SJSA1 (cell line): ENCODE measurements at regions not wholly inside any gene's neighbourhood (a gene's known extent, or its start where the extent isn't known, plus 50 kb on each side); places are given as distances from the start of the nearest gene placed in this dataset.

Experiments
- DNase-seq, 2 experiments: peaks; one replicate each; pipeline ENCODE4 v3.0.0-alpha.2; 2015 to 2020; ENCODE audit warnings: low spot score in 2 of 2, low read depth in 1 of 2
- H3K27ac ChIP-seq: fragments of 250-450 bp; sonication (Bioruptor Pico); 2 replicates; pipeline ENCODE4 v1.5.1; 2020; ENCODE audit warnings: mild to moderate bottlenecking, moderate library complexity
- H3K27me3 ChIP-seq: fragments of 250-450 bp; sonication (Bioruptor Pico); replicated peaks from 2 replicates; pipeline ENCODE4 v1.5.1; 2020; ENCODE audit warnings: mild to moderate bottlenecking, moderate library complexity
- H3K36me3 ChIP-seq: fragments of 250-450 bp; sonication (Bioruptor Pico); 2 replicates; pipeline ENCODE4 v1.5.1; 2020; ENCODE audit warnings: mild to moderate bottlenecking
- H3K4me1 ChIP-seq: fragments of 250-450 bp; sonication (Bioruptor Pico); replicated peaks from 2 replicates; pipeline ENCODE4 v1.6.1; 2021; ENCODE audit warnings: mild to moderate bottlenecking
- H3K4me3 ChIP-seq: fragments of 250-450 bp; sonication (Bioruptor Pico); 2 replicates; pipeline ENCODE4 v1.5.1; 2020; ENCODE audit warnings: mild to moderate bottlenecking
- H3K9me3 ChIP-seq: fragments of 250-450 bp; sonication (Bioruptor Pico); replicated peaks from 2 replicates; pipeline ENCODE4 v1.5.1; 2020; ENCODE audit warnings: mild to moderate bottlenecking

- peaks cover 20% of the 10 kb centered on the region for H3K4me1 ChIP-seq
- H3K4me3 ChIP-seq = no peak overlapping the region
- no peaks in the 10 kb centered on the region for H3K27me3 ChIP-seq
- no peaks in the 10 kb centered on the region for H3K36me3 ChIP-seq
- H3K27ac ChIP-seq = no peak overlapping the region
- DNase-seq = no peak
- H3K9me3 ChIP-seq = no peaks in the 10 kb centered on the region
Measured at GRCh38 chr16:87135246-87136030, 181.8 kb downstream of the C16orf95 start.

- DNase-seq = no peak
- no peak overlapping the region for H3K4me3 ChIP-seq
- no peaks in the 10 kb centered on the region for H3K36me3 ChIP-seq
- H3K4me1 ChIP-seq = peaks cover 7% of the 10 kb centered on the region
- H3K27ac ChIP-seq = no peak overlapping the region
- no peaks in the 10 kb centered on the region for H3K27me3 ChIP-seq
- no peaks in the 10 kb centered on the region for H3K9me3 ChIP-seq
Measured at GRCh38 chr16:87138316-87138715, 178.9 kb downstream of the C16orf95 start.

- Histone ChIP-seq H3K36me3 (no peaks in the 10 kb centered on the region), H3K27ac (no peak overlapping the region)
Measured at GRCh38 chr16:87138738-87139267, 178.4 kb downstream of the C16orf95 start.

GRCh38 chr16:87140211-87141200 is 176.7 kb downstream of the C16orf95 start:
- Histone ChIP-seq H3K4me1 (peaks cover 7% of the 10 kb centered on the region), H3K27ac (no peak overlapping the region), H3K9me3 (no peaks in the 10 kb centered on the region), H3K4me3 (no peak overlapping the region), H3K36me3 (no peaks in the 10 kb centered on the region), H3K27me3 (no peaks in the 10 kb centered on the region)
- no peak for DNase-seq

More at GRCh38 chr16:87138738-87139267, 178.4 kb downstream of the C16orf95 start:
- Histone ChIP-seq H3K4me3 (no peak overlapping the region), H3K9me3 (no peaks in the 10 kb centered on the region), H3K27me3 (no peaks in the 10 kb centered on the region), H3K4me1 (peaks cover 7% of the 10 kb centered on the region)
- DNase-seq = no peak

- Histone ChIP-seq H3K9me3 (no peaks in the 10 kb centered on the region), H3K36me3 (no peaks in the 10 kb centered on the region), H3K27me3 (no peaks in the 10 kb centered on the region), H3K27ac (no peak overlapping the region), H3K4me3 (no peak overlapping the region), H3K4me1 (peaks cover 10% of the 10 kb centered on the region)
- no peak for DNase-seq
Measured at GRCh38 chr16:87141402-87141801, 175.8 kb downstream of the C16orf95 start.

GRCh38 chr16:87143661-87144121 is 173.5 kb downstream of the C16orf95 start:
- Histone ChIP-seq H3K4me3 (no peak overlapping the region), H3K36me3 (no peaks in the 10 kb centered on the region), H3K9me3 (no peaks in the 10 kb centered on the region), H3K4me1 (peaks cover 12% of the 10 kb centered on the region), H3K27me3 (no peaks in the 10 kb centered on the region), H3K27ac (no peak overlapping the region)
- no peak for DNase-seq

- H3K4me1 ChIP-seq = peaks cover 17% of the 10 kb centered on the region
- H3K36me3 ChIP-seq = no peaks in the 10 kb centered on the region
- H3K27me3 ChIP-seq = no peaks in the 10 kb centered on the region
- H3K27ac ChIP-seq = no peak overlapping the region
- DNase-seq = no peak
- H3K9me3 ChIP-seq = no peaks in the 10 kb centered on the region
- no peak overlapping the region for H3K4me3 ChIP-seq
Measured at GRCh38 chr16:87144232-87144631, 173.0 kb downstream of the C16orf95 start.

- peak; percentile 88 to 98 for DNase-seq
- H3K36me3 ChIP-seq = no peaks in the 10 kb centered on the region
- no peaks in the 10 kb centered on the region for H3K9me3 ChIP-seq
- peaks cover 18% of the 10 kb centered on the region for H3K4me1 ChIP-seq
- no peak overlapping the region for H3K4me3 ChIP-seq
- H3K27me3 ChIP-seq = no peaks in the 10 kb centered on the region
- H3K27ac ChIP-seq = peak overlapping the region; percentile 30
Measured at GRCh38 chr16:87145181-87146176, 171.7 kb downstream of the C16orf95 start.

- no peak for DNase-seq
- peaks cover 18% of the 10 kb centered on the region for H3K4me1 ChIP-seq
Measured at GRCh38 chr16:87146676-87147075, 170.5 kb downstream of the C16orf95 start.

GRCh38 chr16:87149051-87149450 is 168.1 kb downstream of the C16orf95 start:
- no peak overlapping the region for H3K27ac ChIP-seq
- H3K4me1 ChIP-seq = peaks cover 18% of the 10 kb centered on the region
- H3K36me3 ChIP-seq = no peaks in the 10 kb centered on the region
- no peaks in the 10 kb centered on the region for H3K27me3 ChIP-seq
- H3K9me3 ChIP-seq = no peaks in the 10 kb centered on the region
- no peak for DNase-seq
- no peak overlapping the region for H3K4me3 ChIP-seq

More at GRCh38 chr16:87146676-87147075, 170.5 kb downstream of the C16orf95 start:
- no peak overlapping the region for H3K27ac ChIP-seq
- H3K36me3 ChIP-seq = no peaks in the 10 kb centered on the region
- H3K4me3 ChIP-seq = no peak overlapping the region
- H3K27me3 ChIP-seq = no peaks in the 10 kb centered on the region
- H3K9me3 ChIP-seq = no peaks in the 10 kb centered on the region

GRCh38 chr16:87150262-87150661 is 166.9 kb downstream of the C16orf95 start:
- Histone ChIP-seq H3K4me3 (no peak overlapping the region), H3K4me1 (peaks cover 16% of the 10 kb centered on the region), H3K27ac (no peak overlapping the region), H3K27me3 (no peaks in the 10 kb centered on the region), H3K9me3 (no peaks in the 10 kb centered on the region), H3K36me3 (no peaks in the 10 kb centered on the region)
- DNase-seq = no peak

GRCh38 chr16:87150681-87151280 is 166.4 kb downstream of the C16orf95 start:
- no peaks in the 10 kb centered on the region for H3K36me3 ChIP-seq
- no peak for DNase-seq

More at GRCh38 chr16:87150681-87151280, 166.4 kb downstream of the C16orf95 start:
- Histone ChIP-seq H3K27ac (no peak overlapping the region), H3K4me1 (peaks cover 11% of the 10 kb centered on the region), H3K9me3 (no peaks in the 10 kb centered on the region), H3K4me3 (no peak overlapping the region), H3K27me3 (no peaks in the 10 kb centered on the region)
